ENCODE measurements at regions not wholly inside any gene's neighbourhood (a gene's known extent, or its start where the extent isn't known, plus 50 kb on each side); places are given as distances from the start of the nearest gene placed in this dataset.

- Histone ChIP-seq H3K27me3 (no peaks in the 10 kb centered on the region), H3K4me1 (no peaks in the 10 kb centered on the region), H3K27ac (no peak overlapping the region), H3K9me3 (no peaks in the 10 kb centered on the region), H3K4me3 (no peak overlapping the region), H3K36me3 (no peaks in the 10 kb centered on the region)
- intact Hi-C loops (cut with DNase I) = no loop called here
- no peak for TF ChIP-seq CTCF (IDR thresholded peaks at IDR 0.05)
- ATAC-seq (no peak), DNase-seq (no peak)
Measured at GRCh38 chr2:199130501-199130900, 327.2 kb downstream of the SATB2 start.

GRCh38 chr2:199128476-199129229 lies 329.1 kb downstream of the SATB2 start:
- DNase-seq = no peak
- no peak for TF ChIP-seq CTCF (IDR thresholded peaks at IDR 0.05)
- Histone ChIP-seq H3K27me3 (no peaks in the 10 kb centered on the region), H3K27ac (no peak overlapping the region), H3K9me3 (no peaks in the 10 kb centered on the region), H3K4me1 (no peaks in the 10 kb centered on the region), H3K36me3 (no peaks in the 10 kb centered on the region), H3K4me3 (no peak overlapping the region)
- no peak for ATAC-seq
- intact Hi-C loops (cut with DNase I) = no loop called here

- no peak overlapping the region for H3K4me3 ChIP-seq
- intact Hi-C loops (cut with DNase I) = no loop called here
- no peak for ATAC-seq
- no peaks in the 10 kb centered on the region for H3K4me1 ChIP-seq
- DNase-seq = no peak
- no peaks in the 10 kb centered on the region for H3K9me3 ChIP-seq
- H3K36me3 ChIP-seq = no peaks in the 10 kb centered on the region
- no peak for TF ChIP-seq CTCF (IDR thresholded peaks at IDR 0.05)
- H3K27me3 ChIP-seq = no peaks in the 10 kb centered on the region
- no peak overlapping the region for H3K27ac ChIP-seq
Measured at GRCh38 chr2:199119796-199120195, 337.9 kb downstream of the SATB2 start.

GRCh38 chr2:199118673-199119112 lies 339.0 kb downstream of the SATB2 start:
- Histone ChIP-seq H3K36me3 (no peaks in the 10 kb centered on the region), H3K4me3 (no peak overlapping the region), H3K27ac (no peak overlapping the region), H3K4me1 (no peaks in the 10 kb centered on the region), H3K9me3 (no peaks in the 10 kb centered on the region), H3K27me3 (no peaks in the 10 kb centered on the region)
- DNase-seq (no peak), ATAC-seq (no peak)
- no peak for TF ChIP-seq CTCF (IDR thresholded peaks at IDR 0.05)
- intact Hi-C loops (cut with DNase I) = no loop called here

- no peaks in the 10 kb centered on the region for H3K9me3 ChIP-seq
- no peak overlapping the region for H3K4me3 ChIP-seq
- no peaks in the 10 kb centered on the region for H3K27me3 ChIP-seq
- DNase-seq = no peak
- H3K36me3 ChIP-seq = no peaks in the 10 kb centered on the region
- no peak for ATAC-seq
- TF ChIP-seq CTCF (IDR thresholded peaks at IDR 0.05) = no peak
- H3K27ac ChIP-seq = no peak overlapping the region
- no peaks in the 10 kb centered on the region for H3K4me1 ChIP-seq
- intact Hi-C loops (cut with DNase I) = no loop called here
Measured at GRCh38 chr2:199115169-199115568, 342.6 kb downstream of the SATB2 start.

GRCh38 chr2:199113111-199113510 lies 344.6 kb downstream of the SATB2 start:
- TF ChIP-seq CTCF (IDR thresholded peaks at IDR 0.05) = no peak
- DNase-seq (no peak), ATAC-seq (no peak)
- Histone ChIP-seq H3K27me3 (no peaks in the 10 kb centered on the region), H3K9me3 (no peaks in the 10 kb centered on the region), H3K27ac (no peak overlapping the region), H3K4me3 (no peak overlapping the region), H3K36me3 (no peaks in the 10 kb centered on the region), H3K4me1 (no peaks in the 10 kb centered on the region)
- intact Hi-C loops (cut with DNase I) = no loop called here
